Immature natural killer cell (primary cell): ENCODE measurements at regions not wholly inside any gene's neighbourhood (a gene's known extent, or its start where the extent isn't known, plus 50 kb on each side); places are given as distances from the start of the nearest gene placed in this dataset.
"Not testable (repeated sequence)": the region's sequence is repeated elsewhere in the genome, so short reads cannot be mapped to it uniquely, and the experiment has no call there.

Experiments
- DNase-seq, 3 donors: peaks; one replicate each; pipeline ENCODE4 v3.0.0; 2022; ENCODE audit warnings: mixed read lengths in 1 of 3
- H3K27ac Mint-ChIP-seq, 6 donors: one replicate each; pipeline ENCODE4 v1.8.0; 2020; ENCODE audit warnings: mixed read lengths in 6 of 6, mild to moderate bottlenecking in 5 of 6, inconsistent platforms in 4 of 6, moderate library complexity in 3 of 6
- H3K27me3 Mint-ChIP-seq, 3 donors: one replicate each; pipeline ENCODE4 v1.8.0; 2020 to 2021; ENCODE audit warnings: low read depth in 3 of 3, mild to moderate bottlenecking in 3 of 3, mixed read lengths in 3 of 3, moderate library complexity in 3 of 3, inconsistent platforms in 1 of 3
- H3K36me3 Mint-ChIP-seq, 3 donors: one replicate each; pipeline ENCODE4 v1.8.0; 2020; ENCODE audit warnings: mixed read lengths in 3 of 3, inconsistent platforms in 2 of 3, mild to moderate bottlenecking in 2 of 3
- H3K4me1 Mint-ChIP-seq, 2 donors: one replicate each; pipeline ENCODE4 v1.8.0; 2020; ENCODE audit warnings: inconsistent platforms in 2 of 2, mild to moderate bottlenecking in 2 of 2, mixed read lengths in 2 of 2, moderate library complexity in 1 of 2
- H3K4me3 Mint-ChIP-seq, 5 donors: one replicate each; pipeline ENCODE4 v1.8.0; 2020; ENCODE audit warnings: mild to moderate bottlenecking in 5 of 5, mixed read lengths in 5 of 5, inconsistent platforms in 3 of 5, moderate library complexity in 3 of 5
- H3K9me3 Mint-ChIP-seq, 6 donors: one replicate each; pipeline ENCODE4 v1.8.0; 2020; ENCODE audit warnings: mild to moderate bottlenecking in 6 of 6, mixed read lengths in 6 of 6, inconsistent platforms in 4 of 6, moderate library complexity in 3 of 6

DNA sequence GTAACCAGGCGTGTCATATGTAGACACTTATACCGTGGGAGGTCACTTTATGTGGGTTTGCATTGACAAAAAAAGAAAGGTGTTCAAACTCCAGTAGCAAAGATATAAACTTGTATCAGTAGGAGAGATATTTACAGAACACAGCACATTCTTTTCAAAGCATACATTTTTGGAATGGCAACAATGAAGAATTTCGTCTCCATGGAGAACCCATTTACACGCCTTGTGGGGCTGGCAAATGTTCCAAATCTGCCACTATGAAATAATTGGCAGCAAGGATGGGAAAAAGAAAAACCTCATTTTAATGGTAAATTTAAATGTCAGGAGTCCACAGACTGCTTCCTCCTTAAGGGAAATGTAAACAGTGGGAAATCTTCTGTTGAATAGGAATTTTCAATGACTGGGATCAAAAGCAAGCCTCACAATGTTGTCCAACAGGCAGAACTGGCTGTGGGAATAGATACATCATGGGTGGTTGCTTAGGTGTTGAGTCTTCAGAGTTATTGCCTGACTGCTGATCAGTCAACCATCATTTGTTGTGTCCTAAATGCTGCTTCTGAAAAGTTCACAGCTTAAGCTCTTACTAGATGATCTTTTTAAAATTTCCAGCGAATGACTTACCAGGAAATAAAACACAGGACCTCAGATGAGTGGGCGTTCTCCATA, 256.6 kb upstream of the SEMA3C start:
- no peak overlapping the region for H3K4me3 Mint-ChIP-seq
- DNase-seq = no peak
- H3K36me3 Mint-ChIP-seq = no peaks in the 10 kb centered on the region
- H3K27me3 Mint-ChIP-seq = no peaks in the 10 kb centered on the region
- no peak overlapping the region for H3K27ac Mint-ChIP-seq
- peaks cover 9 to 54% (median 15%) of the 10 kb centered on the region in 6 donors for H3K9me3 Mint-ChIP-seq
- H3K4me1 Mint-ChIP-seq = no peaks in the 10 kb centered on the region

DNA sequence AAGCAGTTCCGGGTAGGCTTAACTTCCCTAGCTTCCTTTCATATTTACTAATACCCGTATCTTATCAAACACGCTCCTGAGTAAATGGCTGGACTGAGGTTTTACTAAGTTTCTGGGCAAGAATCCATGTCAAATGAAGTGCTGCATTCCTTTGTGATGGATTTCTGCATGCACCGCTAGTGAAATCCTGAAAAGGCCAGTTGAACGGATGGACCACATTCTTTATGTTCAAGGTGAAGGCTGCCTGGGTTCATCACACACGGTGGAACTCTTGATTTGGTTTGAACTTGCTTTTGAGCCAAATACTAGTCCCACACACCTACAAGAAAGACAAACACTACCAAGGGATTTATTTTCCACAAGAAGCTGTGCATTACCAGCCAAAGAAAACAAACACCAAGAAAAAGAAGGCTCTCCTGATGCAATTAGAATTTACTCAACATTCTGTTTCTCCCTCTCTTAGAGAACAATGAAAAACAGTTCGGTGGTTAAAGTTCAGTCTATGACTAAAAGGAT, 255.0 kb upstream of the SEMA3C start:
- Mint-ChIP-seq H3K36me3 (no peaks in the 10 kb centered on the region), H3K9me3 (peaks cover 5 to 52% (median 8%) of the 10 kb centered on the region in 6 donors), H3K4me1 (no peaks in the 10 kb centered on the region), H3K4me3 (no peak overlapping the region), H3K27ac (no peak overlapping the region), H3K27me3 (no peaks in the 10 kb centered on the region)
- no peak for DNase-seq

DNA sequence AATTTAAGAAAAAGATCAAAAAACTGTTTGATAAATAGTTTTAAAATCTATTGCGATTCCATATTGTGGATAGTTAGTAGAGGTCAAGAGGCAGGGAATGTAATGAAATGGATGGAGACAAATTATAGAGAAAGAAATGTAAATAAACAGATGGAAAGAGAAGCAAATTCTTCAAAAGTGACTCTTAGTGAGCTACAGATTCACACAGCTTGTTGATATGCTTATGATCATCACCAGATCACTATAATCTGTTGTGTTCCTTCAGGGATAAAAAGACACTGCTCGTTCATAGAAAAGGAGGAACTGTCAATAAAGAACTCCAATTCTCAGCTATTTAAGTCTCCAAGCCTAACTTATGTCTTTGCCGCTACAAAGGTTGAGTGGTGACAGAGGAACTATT, 251.4 kb upstream of the SEMA3C start:
- no peaks in the 10 kb centered on the region for H3K4me1 Mint-ChIP-seq
- no peak overlapping the region for H3K27ac Mint-ChIP-seq
- no peaks in the 10 kb centered on the region for H3K36me3 Mint-ChIP-seq
- DNase-seq = no peak
- peaks cover 0 to 25% (median 4%) of the 10 kb centered on the region in 6 donors for H3K9me3 Mint-ChIP-seq
- no peak overlapping the region for H3K4me3 Mint-ChIP-seq
- H3K27me3 Mint-ChIP-seq = no peaks in the 10 kb centered on the region

DNA sequence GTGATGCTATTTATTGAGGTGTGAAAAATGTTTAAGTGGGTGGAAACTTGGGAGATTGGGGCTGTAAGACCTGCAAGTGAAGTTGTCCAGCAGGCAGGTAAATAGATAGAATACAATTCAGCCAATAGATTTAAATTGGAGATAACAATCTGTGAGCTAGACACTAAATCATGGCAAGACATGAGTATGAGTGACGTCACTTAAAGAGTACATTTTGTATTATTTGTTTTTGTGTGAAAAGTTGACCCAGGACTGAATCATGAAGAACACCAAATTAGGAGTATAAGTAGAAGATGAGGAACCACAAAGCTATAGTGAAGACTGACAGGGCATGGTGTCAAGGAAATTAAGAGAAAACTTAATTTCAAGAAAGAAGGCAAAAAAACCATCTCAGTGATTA, 249.1 kb upstream of the SEMA3C start:
- H3K36me3 Mint-ChIP-seq = no peaks in the 10 kb centered on the region
- peaks cover 0 to 19% (median 6%) of the 10 kb centered on the region in 6 donors for H3K9me3 Mint-ChIP-seq
- DNase-seq = no peak
- H3K27me3 Mint-ChIP-seq = no peaks in the 10 kb centered on the region
- no peak overlapping the region for H3K27ac Mint-ChIP-seq
- no peak overlapping the region for H3K4me3 Mint-ChIP-seq
- no peaks in the 10 kb centered on the region for H3K4me1 Mint-ChIP-seq

DNA sequence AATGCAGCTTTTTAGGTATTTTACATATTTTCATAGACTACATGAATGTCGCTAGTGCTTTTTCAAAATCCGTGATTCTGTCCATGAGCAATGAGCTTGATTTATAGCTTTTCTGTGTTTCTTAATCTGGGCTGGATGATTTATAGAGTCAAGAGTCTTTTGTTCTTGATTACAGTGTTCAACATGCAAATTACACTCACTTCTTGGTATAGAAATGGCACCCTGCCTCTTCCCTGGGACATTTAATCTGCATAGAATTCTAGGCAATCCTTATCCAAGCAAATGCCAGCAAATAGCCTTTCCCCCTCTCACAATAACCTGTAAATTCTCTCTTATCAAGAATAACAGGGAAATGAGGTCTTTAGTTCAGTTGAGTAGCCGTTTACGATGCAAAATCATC, 246.2 kb upstream of the SEMA3C start:
- DNase-seq = no peak
- no peak overlapping the region for H3K4me3 Mint-ChIP-seq
- no peaks in the 10 kb centered on the region for H3K4me1 Mint-ChIP-seq
- no peaks in the 10 kb centered on the region for H3K27me3 Mint-ChIP-seq
- no peak overlapping the region for H3K27ac Mint-ChIP-seq
- H3K36me3 Mint-ChIP-seq = peaks cover 0 to 6% (median 0%) of the 10 kb centered on the region in 3 donors
- H3K9me3 Mint-ChIP-seq = peaks cover 2 to 31% (median 15%) of the 10 kb centered on the region in 6 donors

DNA sequence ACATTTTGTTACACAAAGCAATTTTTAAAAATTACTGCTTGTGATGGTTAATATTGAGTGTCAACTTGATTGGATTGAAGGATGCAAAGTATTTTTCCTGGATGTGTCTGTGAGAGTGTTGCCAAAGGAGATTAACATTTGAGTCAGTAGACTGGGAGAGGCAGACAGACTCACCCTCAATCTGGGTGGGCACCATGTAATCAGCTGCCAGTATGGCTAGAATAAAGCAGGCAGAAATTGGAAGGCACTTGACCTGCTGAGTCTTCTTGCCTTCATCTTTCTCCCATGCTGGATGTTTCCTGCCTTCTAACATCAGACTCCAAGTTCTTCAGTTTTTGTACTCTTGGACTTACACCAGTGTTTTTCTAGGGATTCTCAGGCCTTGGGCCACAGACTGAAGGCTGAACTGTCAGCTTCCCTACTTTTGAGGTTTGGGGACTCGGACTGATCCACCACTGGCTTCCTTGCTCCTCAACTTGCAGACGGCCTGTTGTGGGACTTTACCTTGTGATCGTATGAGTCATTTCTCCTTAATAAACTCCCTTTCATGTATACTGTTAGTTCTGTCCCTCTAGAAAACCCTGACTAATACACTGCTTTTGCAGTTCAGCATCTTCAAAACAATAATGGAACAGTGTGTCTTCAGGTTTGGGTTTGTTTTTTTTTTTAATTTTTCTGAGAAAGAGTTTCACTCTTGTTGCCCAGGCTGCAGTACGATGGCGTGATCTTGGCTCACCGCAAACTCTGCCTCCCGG, 244.1 kb upstream of the SEMA3C start:
- Mint-ChIP-seq H3K4me3 (no peak overlapping the region), H3K4me1 (no peaks in the 10 kb centered on the region), H3K36me3 (peaks cover 0 to 6% (median 0%) of the 10 kb centered on the region in 3 donors), H3K27ac (no peak overlapping the region), H3K27me3 (peaks cover 0 to 2% (median 0%) of the 10 kb centered on the region in 3 donors), H3K9me3 (peaks cover 2 to 32% (median 16%) of the 10 kb centered on the region in 6 donors)
- DNase-seq = no peak

DNA sequence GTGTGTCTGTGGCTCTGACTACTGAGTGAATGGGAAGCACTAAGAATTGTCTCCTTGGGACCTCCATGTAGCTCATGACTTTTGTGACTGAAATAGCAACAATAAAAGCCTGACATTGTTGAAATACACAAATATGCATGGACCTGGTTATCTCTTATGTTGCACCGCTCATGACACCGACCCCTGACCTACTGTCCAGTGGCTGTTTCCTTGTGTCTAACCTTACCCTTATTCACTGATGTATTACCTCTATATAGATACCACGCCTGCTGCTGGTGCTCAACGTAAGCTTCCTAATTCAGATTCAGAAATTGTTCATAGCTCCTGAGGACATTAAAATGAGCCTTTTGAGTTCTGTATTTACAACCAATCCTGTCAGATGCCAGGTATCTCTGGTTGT, 243.4 kb upstream of the SEMA3C start:
- Mint-ChIP-seq H3K36me3 (peaks cover 0 to 6% (median 0%) of the 10 kb centered on the region in 3 donors), H3K27ac (no peak overlapping the region), H3K9me3 (peaks cover 4 to 32% (median 17%) of the 10 kb centered on the region in 6 donors), H3K4me3 (no peak overlapping the region), H3K27me3 (peaks cover 0 to 2% (median 0%) of the 10 kb centered on the region in 3 donors), H3K4me1 (no peaks in the 10 kb centered on the region)
- no peak for DNase-seq

DNA sequence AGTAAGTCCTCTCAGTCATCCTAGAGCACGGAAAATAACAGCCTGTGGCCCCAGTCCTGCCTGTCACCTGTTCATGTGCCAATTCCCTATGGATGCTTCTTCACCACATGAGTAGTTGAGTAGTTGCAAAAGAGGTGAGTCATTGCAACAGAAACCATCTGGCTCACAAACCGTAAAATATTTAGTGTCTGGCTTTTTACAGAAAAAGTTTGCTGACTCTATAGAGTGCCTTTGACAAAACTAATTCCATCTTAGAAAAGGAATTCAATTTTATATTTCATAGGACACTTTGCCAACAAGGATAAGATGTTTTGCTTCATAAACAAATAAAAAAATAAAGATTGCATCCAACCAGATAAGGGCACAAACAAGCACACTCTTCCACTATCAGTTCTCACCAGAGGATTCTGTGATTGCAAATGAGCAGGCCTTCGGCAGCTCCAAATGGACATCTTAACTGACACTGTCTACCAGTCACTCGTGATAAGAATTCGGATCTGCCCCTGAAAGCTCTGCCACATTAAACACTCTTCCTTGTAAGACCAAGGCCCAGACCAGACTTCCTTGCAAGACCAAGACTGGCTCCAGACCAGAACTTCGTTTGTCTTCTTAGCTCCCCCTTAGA, 242.7 kb upstream of the SEMA3C start:
- H3K9me3 Mint-ChIP-seq = peaks cover 4 to 32% (median 17%) of the 10 kb centered on the region in 6 donors
- no peak for DNase-seq
- H3K27me3 Mint-ChIP-seq = peaks cover 0 to 2% (median 0%) of the 10 kb centered on the region in 3 donors
- no peak overlapping the region for H3K4me3 Mint-ChIP-seq
- no peak overlapping the region for H3K27ac Mint-ChIP-seq
- H3K4me1 Mint-ChIP-seq = no peaks in the 10 kb centered on the region
- peaks cover 0 to 6% (median 0%) of the 10 kb centered on the region in 3 donors for H3K36me3 Mint-ChIP-seq

DNA sequence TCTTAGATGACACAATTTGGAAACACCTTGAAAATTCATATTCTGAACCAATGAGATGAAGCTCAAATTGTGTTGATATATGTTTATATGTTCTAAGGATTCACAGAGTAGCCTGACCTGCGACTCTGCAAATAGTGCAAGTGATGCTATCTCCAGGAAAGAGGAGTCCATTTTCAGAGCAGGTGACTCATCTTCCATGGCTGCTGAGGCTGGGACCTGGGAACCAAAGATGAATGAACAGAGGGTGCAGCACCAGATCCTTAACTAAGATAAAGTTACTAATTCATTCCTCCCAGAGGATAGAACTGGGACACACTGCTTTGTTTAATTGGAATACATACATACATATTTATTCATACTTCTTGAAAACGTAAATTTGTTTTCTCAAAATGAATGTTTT, 240.6 kb upstream of the SEMA3C start:
- Mint-ChIP-seq H3K27me3 (peaks cover 0 to 2% (median 0%) of the 10 kb centered on the region in 3 donors), H3K27ac (no peak overlapping the region), H3K36me3 (peaks cover 0 to 6% (median 0%) of the 10 kb centered on the region in 3 donors), H3K4me1 (no peaks in the 10 kb centered on the region), H3K9me3 (peaks cover 5 to 38% (median 18%) of the 10 kb centered on the region in 6 donors), H3K4me3 (no peak overlapping the region)
- DNase-seq = no peak

DNA sequence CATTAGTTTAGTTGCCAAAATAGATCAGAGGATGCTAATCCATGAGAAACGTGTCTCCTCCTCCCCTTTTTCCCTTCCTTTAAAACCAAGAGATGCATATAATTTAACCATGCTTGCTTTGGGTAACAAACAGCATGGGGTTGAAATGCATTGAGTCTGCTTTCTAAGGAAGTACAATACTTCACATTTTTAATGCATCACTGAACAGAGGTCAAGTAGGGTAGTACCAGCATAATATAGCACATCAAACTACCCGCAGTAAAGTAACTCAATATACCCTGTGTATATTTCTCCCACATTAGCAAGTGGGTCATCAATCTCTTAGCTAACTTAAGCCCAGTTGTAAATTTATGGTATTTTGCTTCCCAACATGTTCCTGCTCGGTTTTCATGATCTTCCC, 239.3 kb upstream of the SEMA3C start:
- Mint-ChIP-seq H3K36me3 (peaks cover 0 to 6% (median 0%) of the 10 kb centered on the region in 3 donors), H3K4me3 (no peak overlapping the region), H3K9me3 (peaks cover 5 to 39% (median 12%) of the 10 kb centered on the region in 6 donors), H3K4me1 (no peaks in the 10 kb centered on the region), H3K27me3 (peaks cover 0 to 2% (median 0%) of the 10 kb centered on the region in 3 donors), H3K27ac (no peak overlapping the region)
- no peak for DNase-seq

DNA sequence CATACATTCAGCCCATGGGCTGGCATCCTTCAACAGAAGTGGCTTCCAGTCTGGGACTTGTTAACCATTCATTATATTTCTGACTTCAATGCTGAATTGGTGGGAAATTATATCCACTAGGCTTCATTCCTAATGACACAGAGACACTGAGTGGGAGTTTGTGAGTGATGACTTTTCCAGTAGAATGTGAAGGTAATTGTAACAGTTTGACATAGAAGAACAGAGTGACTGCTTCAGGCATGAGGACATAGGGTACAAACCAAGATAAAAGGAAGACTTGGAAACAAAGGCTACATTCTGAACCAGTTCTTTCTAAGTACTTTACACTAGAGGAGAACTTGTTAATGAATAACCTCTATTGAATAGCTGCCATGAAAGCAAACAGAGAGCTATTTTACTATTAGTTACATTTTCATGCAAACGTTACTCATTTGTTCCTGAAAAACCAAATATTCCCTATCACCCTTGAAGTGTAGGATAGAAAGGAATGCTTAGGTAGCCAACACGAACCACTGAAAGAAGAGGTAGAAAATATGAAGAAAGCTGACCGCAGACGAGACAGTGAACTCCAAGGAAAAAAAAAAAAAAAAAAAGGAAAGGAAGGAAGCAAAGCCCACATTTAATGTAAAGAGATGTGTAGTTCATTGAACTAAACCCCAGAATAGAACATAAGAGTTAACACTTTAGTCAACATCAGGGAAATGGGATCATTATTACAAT, 237.0 kb upstream of the SEMA3C start:
- H3K27me3 Mint-ChIP-seq = peaks cover 0 to 2% (median 0%) of the 10 kb centered on the region in 3 donors
- no peak for DNase-seq
- no peak overlapping the region for H3K27ac Mint-ChIP-seq
- no peaks in the 10 kb centered on the region for H3K36me3 Mint-ChIP-seq
- no peak overlapping the region for H3K4me3 Mint-ChIP-seq
- peaks cover 3 to 38% (median 6%) of the 10 kb centered on the region in 6 donors for H3K9me3 Mint-ChIP-seq
- H3K4me1 Mint-ChIP-seq = no peaks in the 10 kb centered on the region

DNA sequence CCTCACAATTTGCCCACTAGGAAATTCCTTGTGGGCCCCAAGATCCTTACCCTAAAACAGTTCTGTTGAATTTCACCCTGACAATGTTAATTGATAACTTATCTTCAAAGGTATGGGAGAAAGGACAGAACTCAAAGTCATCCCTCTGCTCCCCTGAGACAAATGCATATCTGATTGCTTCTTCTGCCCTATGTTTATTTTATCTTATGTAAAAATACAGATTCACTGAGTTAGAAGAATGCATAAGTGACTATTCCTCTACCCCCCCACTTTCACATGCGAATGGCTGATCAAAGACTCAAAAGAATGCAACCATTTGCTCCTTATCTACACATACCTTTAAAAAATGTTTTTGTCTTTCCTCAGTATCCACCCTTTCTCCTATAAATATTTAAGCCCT, 235.7 kb upstream of the SEMA3C start:
- no peak for DNase-seq
- no peaks in the 10 kb centered on the region for H3K36me3 Mint-ChIP-seq
- H3K4me1 Mint-ChIP-seq = no peaks in the 10 kb centered on the region
- H3K9me3 Mint-ChIP-seq = peaks cover 3 to 40% (median 5%) of the 10 kb centered on the region in 6 donors
- H3K27me3 Mint-ChIP-seq = peaks cover 0 to 2% (median 0%) of the 10 kb centered on the region in 3 donors
- no peak overlapping the region for H3K4me3 Mint-ChIP-seq
- no peak overlapping the region for H3K27ac Mint-ChIP-seq

DNA sequence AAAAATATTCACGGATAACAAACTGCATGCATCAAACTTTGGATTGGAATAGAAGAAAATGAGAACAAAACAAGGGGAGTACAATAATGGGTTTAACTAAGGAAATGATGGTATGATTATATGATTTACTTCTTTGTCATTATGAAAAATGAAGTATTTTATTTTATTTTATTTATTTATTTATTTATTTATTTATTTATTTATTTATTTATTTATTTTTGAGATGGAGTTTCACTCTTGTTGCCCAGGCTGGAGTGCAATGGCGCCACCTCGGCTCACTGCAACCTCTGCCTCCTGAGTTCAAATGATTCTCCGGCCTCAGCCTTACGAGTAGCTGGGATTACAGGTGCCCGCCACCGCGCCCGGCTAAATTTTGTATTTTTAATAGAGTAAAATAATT, 234.1 kb upstream of the SEMA3C start:
- H3K27ac Mint-ChIP-seq, H3K4me3 Mint-ChIP-seq, H3K36me3 Mint-ChIP-seq, H3K4me1 Mint-ChIP-seq, DNase-seq, H3K27me3 Mint-ChIP-seq: not testable (repeated sequence)
- peaks cover 0 to 50% (median 7%) of the 10 kb centered on the region in 6 donors for H3K9me3 Mint-ChIP-seq
